GM12874 (cell line): ENCODE measurements at regions not wholly inside any gene's neighbourhood (a gene's known extent, or its start where the extent isn't known, plus 50 kb on each side); places are given as distances from the start of the nearest gene placed in this dataset.

Source experiments
- CTCF ChIP-seq: IDR thresholded peaks from 2 replicates; pipeline ENCODE4 v1.5.1; 2011; ENCODE audit warnings: low read depth, mild to moderate bottlenecking, control low read depth, low read length, moderate library complexity; ENCODE audit not compliant: insufficient read depth

GRCh38 chr10:128400564-128400963 lies 274.3 kb upstream of the MKI67 start:
- no peak for TF ChIP-seq CTCF

GRCh38 chr10:128405450-128405849 lies 279.2 kb upstream of the MKI67 start:
- no peak for TF ChIP-seq CTCF

- no peak for TF ChIP-seq CTCF
Observed at GRCh38 chr10:128411643-128412042, 285.4 kb upstream of the MKI67 start.

GRCh38 chr10:128414568-128414967 lies 288.3 kb upstream of the MKI67 start:
- TF ChIP-seq CTCF = no peak

- no peak for TF ChIP-seq CTCF
Observed at GRCh38 chr10:128416231-128416630, 290.0 kb upstream of the MKI67 start.

- no peak for TF ChIP-seq CTCF
Observed at GRCh38 chr10:128417826-128418225, 291.6 kb upstream of the MKI67 start.

- TF ChIP-seq CTCF = no peak
Observed at GRCh38 chr10:128418819-128419218, 292.6 kb upstream of the MKI67 start.
